T1000 (cell line): ENCODE measurements at regions not wholly inside any gene's neighbourhood (a gene's known extent, or its start where the extent isn't known, plus 50 kb on each side); places are given as distances from the start of the nearest gene placed in this dataset.

Source experiments
- DNase-seq: peaks from one replicate; lab custom pipeline; 2025; ENCODE audit warnings: mixed read lengths; lab: John Stamatoyannopoulos, UW

DNA sequence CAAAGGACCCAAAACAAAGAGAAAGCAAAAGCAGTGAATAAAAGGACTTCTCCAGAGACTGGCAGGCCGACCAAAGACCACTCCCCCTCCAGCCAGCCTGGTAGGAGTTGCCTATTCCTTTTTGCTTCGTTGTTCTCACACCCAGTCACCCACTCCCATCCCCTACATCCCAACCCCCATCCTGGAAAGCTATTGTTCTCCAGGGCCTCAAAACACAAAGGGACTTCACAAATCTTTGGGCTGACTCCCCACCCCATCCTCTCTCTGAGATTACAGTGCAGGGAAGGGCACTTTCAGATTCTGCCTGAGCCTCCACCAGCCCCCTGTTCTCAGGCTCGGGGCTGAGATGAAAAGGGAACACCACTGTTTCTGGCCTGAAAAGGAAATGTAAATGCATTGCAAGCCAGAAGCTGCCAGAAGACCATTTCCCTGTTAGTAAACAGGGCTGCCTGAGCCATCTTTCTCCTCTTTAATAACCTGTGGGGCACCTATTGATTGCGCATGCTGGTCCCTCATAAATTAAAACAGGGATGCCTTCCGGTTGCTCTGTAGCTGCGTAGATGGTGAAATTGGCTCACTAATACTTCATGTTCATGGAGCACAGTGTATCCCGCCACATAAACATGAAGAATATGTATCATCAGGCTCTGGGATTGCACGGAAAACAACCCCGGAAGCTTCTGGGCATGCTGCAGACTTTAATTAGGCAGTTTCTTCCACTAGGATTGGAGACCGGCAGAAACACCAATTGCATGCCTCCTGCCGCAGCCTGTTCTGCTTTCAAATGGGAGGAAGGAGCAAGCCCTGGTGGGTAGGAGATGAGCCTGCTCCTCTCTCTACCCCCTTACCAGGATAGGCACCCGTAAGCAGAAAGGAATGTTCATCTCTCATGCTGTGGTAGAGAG, 130.3 kb upstream of the FUT8 start:
- DNase-seq, result peak; percentile 57

DNA sequence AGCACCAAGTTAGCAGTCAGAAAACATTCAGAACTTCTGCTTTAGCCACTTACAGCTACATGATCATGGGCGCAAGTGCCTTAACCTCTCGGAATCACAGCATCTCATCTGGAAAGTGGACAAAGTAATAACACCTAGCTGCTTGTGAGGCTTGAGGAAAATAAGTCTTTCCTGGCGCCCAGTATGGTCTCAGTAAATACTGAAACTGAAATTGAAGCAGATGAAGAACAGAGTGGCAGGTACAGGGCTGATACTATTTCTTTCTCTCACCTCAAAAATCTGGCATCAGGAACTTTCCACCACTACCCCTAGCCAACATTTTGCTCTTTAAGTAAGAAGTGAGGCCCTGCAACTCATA, 129.7 kb upstream of the FUT8 start:
- DNase-seq, result no peak

DNA sequence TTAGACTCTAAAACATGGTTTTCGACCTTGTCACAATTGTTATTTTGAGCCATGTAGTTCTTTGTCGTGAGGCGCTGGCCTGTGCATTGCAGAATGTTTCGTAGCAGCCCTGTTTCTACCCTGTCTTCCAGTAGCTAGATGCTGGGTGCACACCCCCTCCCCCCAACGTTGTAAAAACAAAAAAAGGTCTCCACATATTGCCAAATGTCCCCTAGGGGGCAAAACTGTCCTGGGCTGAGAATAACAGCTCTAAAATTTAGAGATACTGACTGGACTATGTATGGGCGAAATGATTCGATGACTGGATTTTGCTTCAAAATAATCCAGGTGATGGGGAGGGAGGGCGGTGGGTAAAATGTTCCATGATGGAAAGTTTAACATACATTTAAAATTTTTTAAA, 126.1 kb upstream of the FUT8 start:
- DNase-seq, result no peak

DNA sequence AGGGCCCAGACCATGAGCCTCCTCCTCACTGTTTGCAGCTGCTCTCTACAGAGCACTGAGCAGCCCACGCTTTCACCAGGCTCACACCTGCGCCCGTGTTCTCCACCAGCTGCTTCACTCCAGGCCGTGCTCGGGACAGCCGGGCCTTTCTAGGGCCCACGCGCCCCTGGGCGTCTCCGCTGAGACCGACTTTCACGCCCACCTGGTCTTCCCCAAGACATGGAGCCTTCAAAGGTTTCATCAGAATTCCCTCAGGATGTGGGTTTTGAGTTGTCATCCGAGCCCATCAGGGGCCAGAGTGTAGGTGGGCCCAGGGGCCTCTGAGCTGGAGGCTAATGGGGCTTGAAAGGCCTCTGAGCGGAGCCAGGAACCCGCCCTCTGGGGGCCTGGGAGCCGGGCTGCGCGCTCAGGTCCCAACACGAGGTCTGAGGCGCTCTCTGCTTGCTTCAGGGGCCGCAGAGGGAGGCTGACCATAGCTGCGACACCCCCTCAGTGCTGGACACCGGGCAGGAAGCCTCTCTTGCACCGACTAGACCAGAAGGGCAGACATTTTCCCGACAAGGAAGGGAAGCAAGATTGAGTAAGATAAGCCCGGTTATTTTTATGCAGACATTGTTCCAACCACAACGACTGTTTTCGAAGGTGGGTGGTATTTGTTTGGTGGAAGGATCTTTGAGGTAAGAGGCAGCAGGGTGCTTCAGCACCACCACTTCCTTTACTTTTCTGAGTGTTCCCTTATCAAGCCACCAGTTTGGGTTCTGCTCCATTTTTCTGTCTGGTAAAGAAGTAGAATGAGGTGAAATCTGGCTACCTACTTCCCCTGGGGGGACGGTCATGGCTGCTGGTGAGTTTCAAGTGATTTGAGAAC, 125.0 kb upstream of the FUT8 start:
- no peak for DNase-seq

DNA sequence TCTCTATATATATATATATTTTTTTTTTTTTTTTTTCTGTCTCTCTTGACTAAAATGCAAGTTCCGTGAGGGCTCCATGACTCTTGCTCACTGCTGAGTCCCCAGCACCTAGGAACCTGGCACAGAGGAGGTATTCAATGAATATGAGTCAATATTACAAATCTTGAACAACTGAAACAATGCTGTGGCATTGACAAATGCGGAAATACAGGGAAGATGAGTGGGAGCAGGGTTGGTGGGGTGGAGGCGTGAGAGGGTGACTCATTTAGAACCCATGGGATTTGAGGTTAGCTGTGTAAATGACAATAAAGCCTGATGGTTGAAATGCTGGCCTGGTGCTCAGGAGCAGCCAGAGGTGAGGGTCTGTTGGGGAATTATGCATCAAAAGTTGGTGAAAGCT, 121.7 kb upstream of the FUT8 start:
- peak; percentile 77 for DNase-seq

DNA sequence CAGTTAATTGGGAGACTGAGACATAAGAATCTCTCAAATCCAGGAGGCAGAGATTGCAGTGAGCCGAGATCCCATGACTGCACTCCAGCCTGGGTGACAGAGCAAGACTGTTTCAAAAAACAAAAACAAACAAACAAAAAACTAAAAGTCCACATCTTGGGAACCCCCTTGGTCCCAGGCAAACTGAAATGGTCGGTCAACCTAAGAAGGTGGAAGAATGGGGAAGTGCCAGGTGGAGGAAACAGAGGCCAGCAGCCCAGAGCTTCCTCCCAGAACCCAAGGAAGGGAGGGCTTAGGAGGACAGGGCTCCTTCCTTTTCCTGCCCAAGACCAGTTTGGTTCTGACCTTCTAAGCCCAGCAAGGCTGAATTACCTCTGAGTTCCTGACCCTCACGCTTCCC, 121.0 kb upstream of the FUT8 start:
- DNase-seq, result no peak

DNA sequence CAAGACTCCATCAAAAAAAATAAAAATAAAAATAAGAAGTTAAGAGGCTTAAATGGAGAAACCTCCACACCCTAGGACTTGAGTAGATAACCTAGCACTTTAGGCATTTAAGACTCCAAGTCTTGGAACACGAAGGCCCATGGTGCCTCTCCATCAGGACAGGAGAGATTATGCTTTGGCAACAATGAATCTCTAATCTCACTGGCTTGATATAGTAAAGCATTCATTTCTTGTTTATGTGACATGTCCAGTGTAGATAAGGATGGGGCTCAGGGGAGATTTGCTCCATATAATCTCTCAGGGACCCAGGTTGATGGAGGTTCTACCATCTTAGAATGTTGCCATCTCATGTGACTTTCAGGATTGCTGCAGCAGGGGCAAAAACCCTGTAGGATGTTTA, 117.7 kb upstream of the FUT8 start:
- DNase-seq, result no peak

DNA sequence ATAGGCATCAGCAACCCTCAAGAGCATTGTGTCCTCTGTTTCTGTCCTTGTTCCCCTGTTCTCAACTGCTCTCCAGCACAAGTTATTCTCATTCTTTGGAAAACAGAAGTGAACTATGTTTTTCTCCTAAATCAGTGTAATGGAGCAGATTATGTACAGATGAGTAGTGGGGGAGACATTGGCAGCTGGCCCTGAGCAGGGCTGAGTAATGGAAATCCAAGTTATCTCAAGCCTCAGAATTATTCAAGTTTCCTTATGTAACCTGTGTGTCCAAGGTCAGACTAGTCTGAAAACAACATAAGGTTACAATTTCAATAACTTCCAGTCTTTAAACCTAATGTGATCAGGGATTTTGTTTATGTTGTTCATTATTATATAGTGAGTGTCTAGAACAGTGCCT, 116.1 kb upstream of the FUT8 start:
- DNase-seq, result no peak

DNA sequence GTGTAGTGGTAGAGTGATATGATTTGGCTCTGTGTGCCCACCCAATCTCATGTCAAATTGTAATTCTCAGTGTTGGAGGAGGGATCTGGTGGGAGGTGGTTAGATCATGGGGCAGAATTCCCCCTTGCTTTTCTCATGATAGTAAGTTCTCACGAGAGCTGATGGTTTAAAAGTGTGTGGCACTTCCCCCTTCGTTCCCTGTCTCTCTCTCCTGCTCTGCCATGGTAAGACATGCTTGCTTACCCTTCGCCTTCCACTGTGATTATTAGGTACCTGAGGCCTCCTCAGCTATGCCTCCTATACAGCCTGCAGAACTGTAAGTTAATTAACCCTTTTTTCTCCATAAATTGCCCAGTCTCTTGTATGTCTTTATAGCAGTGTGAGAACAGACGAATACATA, 115.7 kb upstream of the FUT8 start:
- no peak for DNase-seq

DNA sequence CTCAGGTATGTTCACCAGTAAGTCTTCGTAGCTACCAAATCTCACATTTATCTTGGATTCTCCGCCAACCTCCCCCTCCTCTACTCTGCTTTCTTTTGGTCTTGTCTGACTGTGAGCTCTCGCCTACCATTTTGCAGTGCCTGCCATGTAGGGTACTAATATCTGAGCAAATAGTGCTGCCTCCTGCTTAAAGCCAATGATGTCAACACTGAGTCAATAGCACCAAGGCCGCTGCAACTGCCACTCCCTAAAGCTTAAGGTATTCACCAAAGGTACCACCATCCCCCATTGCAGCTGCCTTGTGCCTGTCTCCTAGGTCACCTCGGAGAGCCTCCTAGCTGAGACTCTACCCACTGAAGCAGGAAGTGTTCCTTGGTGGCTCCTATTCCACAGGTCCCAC, 114.8 kb upstream of the FUT8 start:
- DNase-seq, result no peak

DNA sequence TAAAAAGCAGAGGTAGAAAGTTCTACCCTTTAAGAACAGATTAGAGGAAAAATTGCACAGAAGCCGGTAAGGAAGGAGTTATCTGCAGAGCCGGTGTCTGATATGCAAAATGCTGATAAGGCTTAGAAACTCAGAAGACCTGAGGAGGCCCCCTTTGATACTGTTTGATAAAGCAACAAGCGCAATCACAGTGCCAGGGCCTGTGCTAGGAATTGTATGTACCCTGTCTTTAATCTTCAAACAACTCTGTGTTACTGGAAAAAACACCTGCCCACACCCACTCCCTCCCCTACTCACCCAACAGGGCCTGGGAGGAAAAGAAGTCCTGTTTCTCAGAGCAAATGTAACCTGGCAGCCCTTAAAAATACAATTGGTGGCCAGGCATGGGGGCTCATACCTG, 112.7 kb upstream of the FUT8 start:
- DNase-seq, result no peak

DNA sequence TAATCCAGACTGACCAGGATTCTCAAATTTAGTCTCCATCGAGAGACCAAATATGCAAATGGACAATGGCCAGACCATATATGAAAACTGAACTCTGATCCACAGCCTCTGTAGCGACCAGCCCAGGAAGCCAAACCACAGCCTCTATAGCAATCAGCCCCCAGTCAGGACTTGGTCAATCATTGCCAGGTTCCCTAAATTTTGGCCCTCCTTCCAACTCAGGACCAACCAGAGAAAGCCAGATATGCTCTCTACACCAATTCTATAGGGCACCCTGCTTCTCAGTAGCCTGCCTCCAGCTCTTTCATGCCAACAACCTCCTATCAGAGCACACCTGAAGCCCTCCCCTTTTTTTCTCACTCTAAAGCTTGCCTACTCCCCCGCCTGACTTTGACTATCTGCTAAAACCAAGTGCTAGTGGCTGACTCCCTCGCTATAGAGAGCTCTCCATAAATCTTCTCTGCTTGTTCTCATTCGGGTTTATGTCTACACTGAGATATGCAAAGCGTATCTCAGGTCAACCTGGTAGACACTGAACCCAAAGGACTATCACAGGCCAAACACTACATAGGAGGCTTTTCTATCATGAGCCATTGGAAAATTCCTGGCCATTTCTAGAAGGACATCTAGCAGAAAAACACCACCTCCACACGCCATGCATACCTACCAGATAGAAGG, 110.5 kb upstream of the FUT8 start:
- no peak for DNase-seq

DNA sequence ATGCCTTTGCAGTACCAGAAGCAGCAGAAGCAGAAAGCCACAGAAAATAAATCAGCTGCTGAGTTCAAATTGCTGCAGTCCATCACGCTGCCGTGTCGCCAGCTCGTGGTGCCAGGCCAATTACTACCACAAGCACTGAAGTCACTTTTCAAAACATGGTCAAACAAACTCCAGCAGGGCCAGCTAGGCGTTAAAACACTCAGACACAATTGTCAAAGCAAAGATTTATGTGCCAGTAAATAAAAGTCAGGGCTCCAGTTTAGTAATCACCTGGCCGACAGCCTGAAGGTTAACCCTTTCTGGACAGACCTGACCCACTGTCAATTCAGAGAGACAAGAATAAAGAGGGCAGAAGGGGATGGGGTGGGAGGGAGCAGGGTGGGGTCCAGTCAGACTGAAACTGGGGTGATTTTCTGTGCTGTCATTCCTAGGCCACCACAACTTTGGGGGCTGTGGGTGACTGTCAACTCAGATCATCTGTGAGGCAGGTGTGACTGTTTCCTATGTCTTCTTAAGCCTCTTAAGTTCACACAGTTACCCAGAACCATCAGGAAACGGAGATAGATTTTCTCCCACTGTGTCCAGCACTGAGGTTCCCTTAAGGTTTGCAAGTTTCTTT, 109.8 kb upstream of the FUT8 start:
- no peak for DNase-seq

DNA sequence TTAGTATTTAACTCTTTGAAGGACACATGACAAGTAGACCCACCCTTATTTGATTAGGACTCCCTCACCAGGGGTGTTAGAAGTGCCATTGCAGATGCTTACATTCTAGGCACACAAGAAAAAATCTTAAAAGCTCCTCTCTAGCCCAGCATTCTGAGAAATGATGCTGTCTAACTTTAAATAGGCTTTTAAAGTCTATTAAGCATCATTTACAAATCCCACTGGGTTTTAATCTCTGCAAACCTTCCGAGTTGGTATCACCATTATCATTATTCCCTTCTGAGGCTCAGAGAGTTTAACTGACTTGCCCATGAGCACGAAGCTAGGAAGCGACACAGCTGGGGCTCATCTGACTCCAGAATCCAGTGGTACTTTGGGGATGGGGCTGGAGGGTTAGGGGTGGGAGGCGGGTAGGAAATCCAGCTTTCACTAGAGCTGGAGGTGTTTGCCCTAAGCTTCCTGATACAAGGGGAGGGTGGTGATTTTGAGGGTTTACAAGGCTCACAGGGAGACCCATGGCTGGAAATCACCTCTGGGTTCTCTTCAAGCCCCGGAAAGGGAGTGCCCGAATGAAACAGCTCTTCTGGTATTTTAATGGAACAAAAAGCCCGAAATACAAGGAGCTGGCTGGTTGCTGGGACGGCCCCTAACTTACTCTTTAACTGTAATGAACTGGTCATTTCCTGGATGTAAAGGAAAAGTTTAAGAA, 109.2 kb upstream of the FUT8 start:
- DNase-seq, result no peak

DNA sequence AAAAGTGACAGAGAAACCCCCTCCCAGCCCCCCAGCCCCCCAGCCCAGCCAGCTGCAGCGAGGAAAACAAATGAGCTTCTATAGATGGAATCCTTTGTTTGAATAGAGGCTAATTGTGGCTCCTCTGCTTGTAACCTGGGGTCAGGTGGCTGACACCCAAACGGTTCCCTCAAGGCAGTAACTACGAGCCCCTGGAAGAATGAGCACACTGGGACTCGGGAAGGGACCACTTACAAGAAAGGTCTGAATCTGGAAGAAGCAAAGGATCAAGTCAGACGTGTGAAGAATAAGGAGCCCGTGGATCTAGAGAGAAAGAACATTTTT, 108.7 kb upstream of the FUT8 start:
- DNase-seq, result no peak

DNA sequence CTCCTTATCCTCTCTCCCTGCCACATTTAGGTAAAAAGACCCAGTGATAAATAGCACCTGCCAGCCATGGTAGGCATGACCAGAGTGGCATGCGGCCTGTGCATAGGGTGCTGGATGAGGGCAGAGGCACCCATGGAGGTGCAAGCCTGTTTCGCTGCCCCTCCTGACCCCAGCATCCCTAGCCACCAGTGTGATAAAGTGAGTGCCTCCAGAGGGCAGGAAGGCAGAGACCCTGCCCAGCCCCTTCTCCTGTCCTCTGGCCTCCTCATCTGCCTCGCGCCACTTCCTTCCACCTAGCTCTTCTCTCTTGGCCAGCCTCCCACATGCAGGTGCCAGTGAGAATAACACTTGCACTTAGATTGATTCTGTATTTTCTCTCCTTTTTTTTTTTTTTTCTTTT, 108.3 kb upstream of the FUT8 start:
- DNase-seq, result no peak

DNA sequence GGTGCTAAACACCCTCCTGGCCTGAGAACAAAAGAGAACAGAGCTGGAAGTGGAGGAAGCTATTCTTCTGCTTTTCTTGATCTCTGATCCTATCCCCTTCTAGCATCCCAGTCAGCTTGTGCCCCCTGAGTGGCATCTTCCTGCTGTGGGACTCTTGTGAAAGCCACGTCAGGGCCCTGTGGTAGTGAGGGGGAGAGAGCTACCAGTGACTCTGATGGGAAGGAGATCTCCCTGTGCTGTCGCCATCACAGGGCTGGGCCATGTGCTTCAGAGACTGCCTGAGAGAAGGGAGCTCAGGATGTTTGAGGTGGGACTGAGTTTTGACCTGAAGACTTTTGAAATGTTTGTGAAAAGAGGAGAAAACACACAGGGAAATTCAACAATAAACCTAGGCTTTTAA, 107.6 kb upstream of the FUT8 start:
- no peak for DNase-seq

DNA sequence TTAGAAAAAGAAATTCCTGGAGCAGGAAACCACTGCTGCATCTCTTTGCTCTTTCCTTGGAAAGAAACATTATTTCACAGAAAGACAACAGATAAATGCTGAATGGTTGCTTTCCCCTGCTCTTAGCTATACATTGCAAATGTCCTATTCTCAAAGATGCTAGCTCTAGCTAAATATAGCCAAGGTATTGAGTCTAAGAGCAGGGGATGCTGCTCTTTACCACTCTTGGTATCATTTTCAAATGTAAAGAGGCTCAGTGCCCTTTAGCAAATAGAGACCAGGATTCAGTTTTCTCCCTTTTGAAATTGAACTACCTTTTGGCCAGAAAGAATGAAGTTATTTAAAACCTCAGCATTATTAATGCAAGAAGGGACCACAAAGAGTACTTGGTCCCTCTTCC, 104.0 kb upstream of the FUT8 start:
- DNase-seq, result no peak

DNA sequence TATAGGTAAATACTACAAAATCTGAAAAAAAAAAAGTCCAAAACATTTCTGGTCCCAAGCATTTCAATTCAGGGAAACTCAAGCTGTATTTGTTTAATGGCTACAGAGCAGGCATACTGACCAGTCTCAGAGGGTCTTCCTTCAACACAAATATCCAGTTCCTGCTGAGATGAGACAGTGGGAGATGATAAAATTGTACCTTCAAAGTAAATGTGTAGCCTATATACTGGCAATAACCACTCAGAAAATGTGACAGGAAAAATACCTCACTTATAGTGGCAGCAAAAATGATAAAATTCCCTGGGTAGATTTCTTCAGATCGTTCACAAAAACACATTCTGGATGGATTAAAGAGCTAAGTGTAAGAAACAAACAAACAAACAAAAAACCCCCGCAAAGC, 102.0 kb upstream of the FUT8 start:
- DNase-seq, result no peak

DNA sequence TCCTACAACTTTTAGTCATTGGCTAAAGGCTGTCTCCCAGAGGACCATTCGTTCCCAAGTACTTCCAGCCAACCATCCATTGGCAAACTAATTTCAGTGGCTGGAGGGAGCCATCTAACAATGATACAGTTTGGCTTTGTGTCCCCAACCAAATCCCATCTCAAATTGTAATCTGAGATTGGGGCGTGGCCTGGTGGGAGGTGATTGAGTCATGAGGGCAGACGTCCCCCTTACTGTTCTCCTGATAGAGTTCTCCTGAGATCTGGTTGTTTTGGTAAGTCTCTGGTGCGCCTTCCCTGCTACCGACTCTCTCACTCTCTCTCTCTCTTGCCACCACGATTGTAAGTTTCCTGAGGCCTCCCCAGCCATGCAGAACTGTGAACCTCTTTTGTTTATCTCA, 99.7 kb upstream of the FUT8 start:
- no peak for DNase-seq

DNA sequence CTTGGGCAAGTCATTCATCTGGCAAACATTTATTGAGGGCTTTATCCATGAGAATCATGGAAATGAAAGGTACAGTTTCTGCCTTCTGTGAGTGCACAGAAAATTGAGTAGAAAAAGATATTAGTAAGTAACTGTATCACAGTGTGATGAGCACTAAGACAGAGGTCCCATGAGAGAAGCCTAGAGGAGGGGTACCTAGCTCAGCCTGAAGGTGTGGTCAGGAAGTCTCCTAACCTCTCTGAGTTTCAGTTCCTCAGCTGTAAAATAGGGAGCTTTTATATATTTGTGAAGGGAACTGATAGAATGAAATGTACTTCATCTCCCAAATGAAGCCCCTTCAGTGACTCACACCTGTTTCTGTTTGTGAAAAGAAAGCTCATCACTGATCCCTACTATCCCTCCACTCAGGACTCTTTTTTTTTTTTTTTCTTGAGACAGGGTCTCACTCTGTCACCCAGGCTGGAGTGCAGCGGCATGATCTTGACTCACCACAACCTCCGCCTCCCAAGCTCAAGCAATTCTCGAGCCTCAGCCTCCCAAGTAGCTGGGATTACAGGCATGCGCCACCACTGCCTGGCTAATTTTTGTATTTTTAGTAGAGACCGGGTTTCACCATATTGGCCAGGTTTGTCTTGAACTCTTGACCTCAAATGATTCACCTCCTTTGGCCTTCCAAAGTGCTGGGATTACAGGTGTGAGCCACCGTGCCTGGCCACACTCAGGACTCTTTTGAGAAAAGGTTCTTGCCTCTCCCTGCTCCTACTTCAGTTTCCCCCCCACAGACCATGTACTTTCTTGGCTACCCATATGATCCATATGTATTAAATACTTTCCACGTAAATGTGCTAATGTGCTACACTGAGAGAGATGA, 93.7 kb upstream of the FUT8 start:
- no peak for DNase-seq
